H1 (cell line): ENCODE measurements at regions not wholly inside any gene's neighbourhood (a gene's known extent, or its start where the extent isn't known, plus 50 kb on each side); places are given as distances from the start of the nearest gene placed in this dataset.

ENCODE experiments used
- CTCF ChIA-PET: fragments of 300-600 bp; sonication (Branson Sonifier 250); formaldehyde crosslinking; loops from one replicate; lab custom pipeline; 2021; ENCODE audit not compliant: partially characterized antibody; lab: Charles Lee
- POLR2A ChIA-PET: fragments of 300-600 bp; sonication (Branson Sonifier 250); formaldehyde crosslinking; loops from one replicate; lab custom pipeline; 2021; ENCODE audit warnings: inconsistent platforms; ENCODE audit not compliant: partially characterized antibody; lab: Charles Lee
- DNase-seq, 2 experiments: peaks; one replicate each; pipeline versions ENCODE4 v3.0.0 to v3.0.0-alpha.2; 2010 to 2022; ENCODE audit warnings: low spot score in 2 of 2, low read depth in 1 of 2, mixed read lengths in 1 of 2
- FAIRE-seq: peaks from 2 replicates; lab custom pipeline; 2011; peaks lifted over from hg19 to GRCh38; lab: Jason Lieb, UNC
- H2AFZ ChIP-seq: 2 replicates; pipeline ENCODE4 v1.8.1; 2012; ENCODE audit warnings: low read length, inconsistent platforms
- H2AK5ac ChIP-seq: 2 replicates; pipeline ENCODE4 v1.6.1; 2013; ENCODE audit warnings: low read depth, low read length
- H2BK120ac ChIP-seq: replicated peaks from 2 replicates; pipeline ENCODE3; 2013; ENCODE audit warnings: low read depth, low read length, inconsistent platforms
- H2BK12ac ChIP-seq: 2 replicates; pipeline ENCODE4 v1.6.1; 2013; ENCODE audit warnings: low read depth, low read length
- H2BK15ac ChIP-seq: 2 replicates; pipeline ENCODE4 v1.6.1; 2013; ENCODE audit warnings: low read length
- H2BK20ac ChIP-seq: 2 replicates; pipeline ENCODE4 v1.6.1; 2013; ENCODE audit warnings: low read length
- H2BK5ac ChIP-seq: 2 replicates; pipeline ENCODE4 v1.6.1; 2013; ENCODE audit warnings: low read depth, low read length
- H3K14ac ChIP-seq: 2 replicates; pipeline ENCODE4 v1.6.1; 2013; ENCODE audit warnings: inconsistent platforms; ENCODE audit not compliant: insufficient read length
- H3K18ac ChIP-seq: 2 replicates; pipeline ENCODE4 v1.6.1; 2013; ENCODE audit warnings: low read length; ENCODE audit errors: extremely low read depth
- H3K23ac ChIP-seq: 2 replicates; pipeline ENCODE4 v1.6.1; 2013; ENCODE audit warnings: inconsistent platforms; ENCODE audit not compliant: insufficient read length
- H3K23me2 ChIP-seq: 2 replicates; pipeline ENCODE4 v1.6.1; 2013; ENCODE audit warnings: low read depth, low read length
- H3K27ac ChIP-seq: 2 replicates; pipeline ENCODE4 v1.6.1; 2011; ENCODE audit warnings: low read depth, low read length, inconsistent platforms
- H3K27me3 ChIP-seq, 4 experiments: replicated peaks in 1 of 4; 1 replicate in 1 of 4; 2 replicates in 3 of 4; pipeline versions ENCODE4 v1.6.1 to v1.8.1; 2011 to 2013; ENCODE audit warnings: low read length in 3 of 4, mild to moderate bottlenecking in 3 of 4, inconsistent platforms in 2 of 4, mixed read lengths in 2 of 4, moderate library complexity in 1 of 4; ENCODE audit not compliant: control insufficient read depth in 3 of 4, insufficient read depth in 3 of 4; ENCODE audit errors: extremely low read depth in 1 of 4
- H3K36me3 ChIP-seq, 4 experiments: 2 replicates each; pipeline versions ENCODE4 v1.6.1 to v1.8.1; 2011 to 2013; ENCODE audit warnings: mild to moderate bottlenecking in 4 of 4, low read length in 3 of 4, moderate library complexity in 2 of 4, control low read depth in 1 of 4, inconsistent platforms in 1 of 4; ENCODE audit not compliant: insufficient read depth in 4 of 4, control insufficient read depth in 2 of 4
- H3K4ac ChIP-seq: replicated peaks from 2 replicates; pipeline ENCODE3; 2013; ENCODE audit warnings: low read length, low read depth, mixed read lengths, inconsistent platforms; ENCODE audit not compliant: insufficient read length
- H3K4me1 ChIP-seq, 4 experiments: replicated peaks in 1 of 4; 1 replicate in 1 of 4; 2 replicates in 3 of 4; pipeline versions ENCODE4 v1.6.1 to v1.8.1; 2011 to 2013; ENCODE audit warnings: low read length in 3 of 4, inconsistent platforms in 2 of 4, mixed read lengths in 1 of 4; ENCODE audit not compliant: insufficient read depth in 4 of 4, control insufficient read depth in 3 of 4
- H3K4me2 ChIP-seq, 2 experiments: 2 replicates each; pipeline versions ENCODE4 v1.6.1 to v1.8.1; 2011 to 2013; ENCODE audit warnings: low read depth in 2 of 2, low read length in 2 of 2, control low read depth in 1 of 2, inconsistent platforms in 1 of 2, mild to moderate bottlenecking in 1 of 2; ENCODE audit not compliant: insufficient read depth in 1 of 2
- H3K4me3 ChIP-seq, 4 experiments: fragments of 200-600, 300-600 bp in 1 of 4; sonication (generic), shearing (Covaris generic), sonication (Bioruptor Twin) in 1 of 4; 2 replicates each; pipeline versions ENCODE4 v1.5.1 to v1.8.1; 2011 to 2016; ENCODE audit warnings: low read length in 4 of 4, low read depth in 3 of 4, control low read depth in 2 of 4, inconsistent platforms in 2 of 4, mild to moderate bottlenecking in 2 of 4, mixed read lengths in 1 of 4, moderate library complexity in 1 of 4; ENCODE audit not compliant: insufficient read depth in 2 of 4; ENCODE audit errors: extremely low read depth in 1 of 4
- H3K56ac ChIP-seq: replicated peaks from 2 replicates; pipeline ENCODE3; 2013; ENCODE audit warnings: low read depth, mild to moderate bottlenecking, mixed read lengths, low read length, inconsistent platforms; ENCODE audit not compliant: insufficient read length
- H3K79me1 ChIP-seq: 2 replicates; pipeline ENCODE4 v1.6.1; 2013; ENCODE audit warnings: low read depth, low read length, control low read depth
- H3K79me2 ChIP-seq, 2 experiments: 2 replicates each; pipeline versions ENCODE4 v1.6.1 to v1.8.1; 2012 to 2013; ENCODE audit warnings: low read length in 2 of 2, mild to moderate bottlenecking in 2 of 2, inconsistent platforms in 1 of 2; ENCODE audit not compliant: insufficient read depth in 2 of 2, control insufficient read depth in 1 of 2
- H3K9ac ChIP-seq, 4 experiments: replicated peaks in 1 of 4; 1 replicate in 1 of 4; 2 replicates in 3 of 4; pipeline versions ENCODE4 v1.6.1 to v1.8.1; 2011 to 2013; ENCODE audit warnings: low read depth in 3 of 4, low read length in 3 of 4, control low read depth in 2 of 4, mild to moderate bottlenecking in 2 of 4, moderate library complexity in 2 of 4, inconsistent platforms in 1 of 4; ENCODE audit errors: extremely low read depth in 1 of 4
- H3K9me3 ChIP-seq, 2 experiments: 2 replicates each; pipeline versions ENCODE4 v1.6.1 to v1.8.1; 2012 to 2013; ENCODE audit warnings: mild to moderate bottlenecking in 2 of 2, moderate library complexity in 2 of 2, control low read depth in 1 of 2, inconsistent platforms in 1 of 2, low read depth in 1 of 2, low read length in 1 of 2, mixed read lengths in 1 of 2; ENCODE audit not compliant: insufficient read depth in 2 of 2
- H4K20me1 ChIP-seq, 2 experiments: replicated peaks in 1 of 2; 2 replicates each; pipeline versions ENCODE3 to v1.8.1; 2011 to 2013; ENCODE audit warnings: inconsistent platforms in 2 of 2, low read length in 2 of 2, mild to moderate bottlenecking in 1 of 2; ENCODE audit not compliant: insufficient read depth in 2 of 2, control insufficient read depth in 1 of 2
- H4K5ac ChIP-seq: 2 replicates; pipeline ENCODE4 v1.6.1; 2013; ENCODE audit warnings: low read length, low read depth, mixed read lengths, inconsistent platforms; ENCODE audit not compliant: insufficient read length
- H4K8ac ChIP-seq: 2 replicates; pipeline ENCODE4 v1.8.0; 2013; ENCODE audit warnings: mild to moderate bottlenecking, moderate library complexity, low read length, inconsistent platforms; ENCODE audit not compliant: insufficient read depth; ENCODE audit errors: extremely low read depth
- H4K91ac ChIP-seq: replicated peaks from 2 replicates; pipeline ENCODE3; 2013; ENCODE audit warnings: low read length, mixed read lengths, inconsistent platforms; ENCODE audit not compliant: insufficient read length
- NRF1 ChIP-seq: IDR thresholded peaks from 2 replicates; pipeline ENCODE4 v1.6.1; 2011; ENCODE audit warnings: mild to moderate bottlenecking, low read depth, low read length, improper control_type of control experiment
- SIRT6 ChIP-seq: IDR thresholded peaks from one replicate; pipeline ENCODE4 v1.7.1; 2012; ENCODE audit warnings: low read length, inconsistent platforms
- TEAD4 ChIP-seq: IDR thresholded peaks from 2 replicates; pipeline ENCODE4 v1.6.1; 2012; ENCODE audit warnings: low read depth, low read length, inconsistent platforms, mixed read lengths
- WGBS, 2 experiments: shearing (Covaris generic) in 1 of 2; methylation state at CpG; one replicate each; pipeline versions ENCODE4 v1.1.6 to v1.1.7; 2013 to 2015; ENCODE audit warnings: low lambda C conversion rate in 2 of 2, mixed read lengths in 2 of 2, inconsistent platforms in 1 of 2, low coverage in 1 of 2, missing lambda C conversion rate in 1 of 2; ENCODE audit not compliant: insufficient replicate concordance in 2 of 2, insufficient coverage in 1 of 2, insufficient read length in 1 of 2; ENCODE audit errors: extremely low coverage in 1 of 2, missing lambda C conversion rate in 1 of 2; 5-methylcytosine and 5-hydroxymethylcytosine counted together
- TF ChIP-seq, protein P1 (sequence below): IDR thresholded peaks from 2 replicates; pipeline ENCODE4 v1.6.1; 2012; ENCODE audit warnings: low read length, inconsistent platforms

DNA sequence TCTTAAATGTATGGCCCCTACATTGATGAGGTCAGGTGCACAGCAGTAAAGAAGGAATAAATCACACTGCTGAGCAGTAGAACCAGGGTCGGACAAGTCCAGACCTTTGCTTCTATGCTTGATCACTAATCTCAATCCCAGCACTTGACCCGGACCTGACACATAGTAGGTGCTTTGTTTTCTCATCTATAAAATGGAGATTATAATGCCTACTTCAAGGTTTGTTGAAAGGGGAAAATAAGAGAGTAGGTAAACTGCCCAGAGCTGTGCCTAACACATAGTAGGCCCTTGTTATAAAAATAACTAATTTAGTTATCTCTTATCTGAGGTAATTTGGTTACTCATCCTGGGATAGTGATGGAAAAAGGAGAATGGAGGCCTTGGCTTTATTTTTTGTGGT, 125.0 kb downstream of the RXFP2 start:
- Histone ChIP-seq H3K9ac (no peak overlapping the region), H2AFZ (no peak overlapping the region), H3K23me2 (no peaks in the 10 kb centered on the region; the same call in 1 of the 2 replicates), H3K79me1 (no peaks in the 10 kb centered on the region), H3K9me3 (no peaks in the 10 kb centered on the region), H3K36me3 (no peaks in the 10 kb centered on the region), H3K14ac (no peak overlapping the region), H2BK5ac (no peak overlapping the region), H3K4ac (no peak overlapping the region), H3K23ac (no peak overlapping the region), H3K79me2 (no peaks in the 10 kb centered on the region), H3K56ac (no peak overlapping the region), H2BK120ac (no peak overlapping the region), H4K91ac (no peak overlapping the region), H2BK20ac (no peak overlapping the region), H3K27ac (no peak overlapping the region), H4K8ac (no peak overlapping the region), H4K5ac (no peak overlapping the region), H3K4me3 (no peak overlapping the region), H2BK15ac (no peak overlapping the region)
- FAIRE-seq: no peak
- WGBS, 2 experiments: 88% methylated on average over 2 of the region's 2 CpGs; no CpG with 5 or more reads in 1 of the 2 experiments
- CTCF ChIA-PET: no interaction called here
- no peak for TF ChIP-seq SIRT6
- TF ChIP-seq, protein P1, sequence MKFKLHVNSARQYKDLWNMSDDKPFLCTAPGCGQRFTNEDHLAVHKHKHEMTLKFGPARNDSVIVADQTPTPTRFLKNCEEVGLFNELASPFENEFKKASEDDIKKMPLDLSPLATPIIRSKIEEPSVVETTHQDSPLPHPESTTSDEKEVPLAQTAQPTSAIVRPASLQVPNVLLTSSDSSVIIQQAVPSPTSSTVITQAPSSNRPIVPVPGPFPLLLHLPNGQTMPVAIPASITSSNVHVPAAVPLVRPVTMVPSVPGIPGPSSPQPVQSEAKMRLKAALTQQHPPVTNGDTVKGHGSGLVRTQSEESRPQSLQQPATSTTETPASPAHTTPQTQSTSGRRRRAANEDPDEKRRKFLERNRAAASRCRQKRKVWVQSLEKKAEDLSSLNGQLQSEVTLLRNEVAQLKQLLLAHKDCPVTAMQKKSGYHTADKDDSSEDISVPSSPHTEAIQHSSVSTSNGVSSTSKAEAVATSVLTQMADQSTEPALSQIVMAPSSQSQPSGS: no peak
- TF ChIP-seq NRF1: no peak
- TF ChIP-seq TEAD4: no peak
- TF ChIP-seq, all 59 proteins: peak for 0
- Histone ChIP-seq H3K4me1 (no peaks in the 10 kb centered on the region), H3K27me3 (no peaks in the 10 kb centered on the region), H3K4me2 (no peak overlapping the region), H3K18ac (no peak overlapping the region), H2AK5ac (no peak overlapping the region), H4K20me1 (no peaks in the 10 kb centered on the region), H2BK12ac (no peak overlapping the region)
- no peak for DNase-seq
- POLR2A ChIA-PET: no interaction called here
